ENCODE measurements at regions not wholly inside any gene's neighbourhood (a gene's known extent, or its start where the extent isn't known, plus 50 kb on each side); places are given as distances from the start of the nearest gene placed in this dataset.

- Histone ChIP-seq H3K4me3 (replicated peaks in 1 of 4; ENCODE audit: control extremely low read depth in 1 of 4, insufficient read depth in 1 of 4, low read depth in 3 of 4, low read length in 4 of 4) (no peak overlapping the region), H4K20me1 (ENCODE audit: control insufficient read depth, extremely low read depth, insufficient read depth, low read length) (no peaks in the 10 kb centered on the region), H2AFZ (ENCODE audit: low read length) (no peak overlapping the region), H3K9me3 (ENCODE audit: control insufficient read depth, insufficient read depth, low read depth, low read length) (no peaks in the 10 kb centered on the region), H3K79me2 (ENCODE audit: control insufficient read depth, insufficient read depth, low read length) (no peaks in the 10 kb centered on the region), H3K9ac (ENCODE audit: insufficient read depth, low read length) (no peak overlapping the region), H3K4me1 (ENCODE audit: control insufficient read depth, extremely low read depth, insufficient read depth, low read length) (no peaks in the 10 kb centered on the region), H3K27me3 (ENCODE audit: control insufficient read depth, insufficient read depth, low read length) (no peaks in the 10 kb centered on the region), H3K36me3 (ENCODE audit: control insufficient read depth, insufficient read depth, low read length) (no peaks in the 10 kb centered on the region), H3K27ac (ENCODE audit: insufficient read depth, low read length) (no peak overlapping the region), H3K4me2 (ENCODE audit: extremely low read depth, insufficient read depth, low read length) (no peak overlapping the region)
- no peak for DNase-seq (ENCODE audit: low read depth in 2 of 2)
- TF ChIP-seq, protein P1, sequence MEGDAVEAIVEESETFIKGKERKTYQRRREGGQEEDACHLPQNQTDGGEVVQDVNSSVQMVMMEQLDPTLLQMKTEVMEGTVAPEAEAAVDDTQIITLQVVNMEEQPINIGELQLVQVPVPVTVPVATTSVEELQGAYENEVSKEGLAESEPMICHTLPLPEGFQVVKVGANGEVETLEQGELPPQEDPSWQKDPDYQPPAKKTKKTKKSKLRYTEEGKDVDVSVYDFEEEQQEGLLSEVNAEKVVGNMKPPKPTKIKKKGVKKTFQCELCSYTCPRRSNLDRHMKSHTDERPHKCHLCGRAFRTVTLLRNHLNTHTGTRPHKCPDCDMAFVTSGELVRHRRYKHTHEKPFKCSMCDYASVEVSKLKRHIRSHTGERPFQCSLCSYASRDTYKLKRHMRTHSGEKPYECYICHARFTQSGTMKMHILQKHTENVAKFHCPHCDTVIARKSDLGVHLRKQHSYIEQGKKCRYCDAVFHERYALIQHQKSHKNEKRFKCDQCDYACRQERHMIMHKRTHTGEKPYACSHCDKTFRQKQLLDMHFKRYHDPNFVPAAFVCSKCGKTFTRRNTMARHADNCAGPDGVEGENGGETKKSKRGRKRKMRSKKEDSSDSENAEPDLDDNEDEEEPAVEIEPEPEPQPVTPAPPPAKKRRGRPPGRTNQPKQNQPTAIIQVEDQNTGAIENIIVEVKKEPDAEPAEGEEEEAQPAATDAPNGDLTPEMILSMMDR (conservative IDR thresholded peaks at IDR 0.05 in 1 of 2, IDR thresholded peaks at IDR 0.05 in 1 of 2; ENCODE audit: low read depth in 1 of 2, low read length in 2 of 2): no peak
- no peak for TF ChIP-seq EZH2 (IDR thresholded peaks at IDR 0.05; ENCODE audit: low read length, missing control alignments)
Measured at GRCh38 chr1:182283746-182284544, 107.6 kb downstream of the GLUL start.

DNA sequence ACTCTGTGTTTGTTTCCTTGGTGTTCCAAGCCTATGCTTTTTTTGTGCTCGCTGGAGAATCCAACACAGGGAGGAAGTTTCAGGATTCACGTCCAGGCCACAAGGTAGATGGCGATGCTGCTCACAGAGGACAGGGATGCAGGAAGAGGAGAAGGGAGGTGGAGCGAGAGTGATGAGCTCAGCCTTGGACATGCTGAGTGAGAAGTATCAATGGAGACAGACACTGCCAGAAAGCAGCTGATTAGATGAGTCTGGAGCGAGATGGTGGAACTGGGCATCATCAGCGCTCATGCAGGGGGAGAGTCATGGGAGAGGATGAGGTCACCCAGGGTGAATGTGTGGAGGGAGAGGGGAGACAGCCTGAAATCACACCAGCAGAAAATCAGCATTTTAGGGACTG, 110.0 kb downstream of the GLUL start:
- no peak overlapping the region for H3K4me3 ChIP-seq (replicated peaks in 1 of 4; ENCODE audit: control extremely low read depth in 1 of 4, insufficient read depth in 1 of 4, low read depth in 3 of 4, low read length in 4 of 4)
- H3K27me3 ChIP-seq (ENCODE audit: control insufficient read depth, insufficient read depth, low read length): no peaks in the 10 kb centered on the region
- no peaks in the 10 kb centered on the region for H3K4me1 ChIP-seq (ENCODE audit: control insufficient read depth, extremely low read depth, insufficient read depth, low read length)
- H3K27ac ChIP-seq (ENCODE audit: insufficient read depth, low read length): no peak overlapping the region
- no peak overlapping the region for H3K4me2 ChIP-seq (ENCODE audit: extremely low read depth, insufficient read depth, low read length)
- H3K9ac ChIP-seq (ENCODE audit: insufficient read depth, low read length): no peak overlapping the region
- no peaks in the 10 kb centered on the region for H3K9me3 ChIP-seq (ENCODE audit: control insufficient read depth, insufficient read depth, low read depth, low read length)
- H2AFZ ChIP-seq (ENCODE audit: low read length): no peak overlapping the region
- no peaks in the 10 kb centered on the region for H3K79me2 ChIP-seq (ENCODE audit: control insufficient read depth, insufficient read depth, low read length)
- H4K20me1 ChIP-seq (ENCODE audit: control insufficient read depth, extremely low read depth, insufficient read depth, low read length): no peaks in the 10 kb centered on the region
- no peaks in the 10 kb centered on the region for H3K36me3 ChIP-seq (ENCODE audit: control insufficient read depth, insufficient read depth, low read length)
- TF ChIP-seq, protein P1 (conservative IDR thresholded peaks at IDR 0.05 in 1 of 2, IDR thresholded peaks at IDR 0.05 in 1 of 2; ENCODE audit: low read depth in 1 of 2, low read length in 2 of 2): no peak
- TF ChIP-seq EZH2 (IDR thresholded peaks at IDR 0.05; ENCODE audit: low read length, missing control alignments): no peak
- DNase-seq (ENCODE audit: low read depth in 2 of 2): no peak

- H3K36me3 ChIP-seq (ENCODE audit: control insufficient read depth, insufficient read depth, low read length): no peaks in the 10 kb centered on the region
- H4K20me1 ChIP-seq (ENCODE audit: control insufficient read depth, extremely low read depth, insufficient read depth, low read length): no peaks in the 10 kb centered on the region
- no peaks in the 10 kb centered on the region for H3K4me1 ChIP-seq (ENCODE audit: control insufficient read depth, extremely low read depth, insufficient read depth, low read length)
- H3K27ac ChIP-seq (ENCODE audit: insufficient read depth, low read length): no peak overlapping the region
- no peak overlapping the region for H2AFZ ChIP-seq (ENCODE audit: low read length)
- no peaks in the 10 kb centered on the region for H3K9me3 ChIP-seq (ENCODE audit: control insufficient read depth, insufficient read depth, low read depth, low read length)
- DNase-seq (ENCODE audit: low read depth in 2 of 2): no peak
- no peak overlapping the region for H3K4me3 ChIP-seq (replicated peaks in 1 of 4; ENCODE audit: control extremely low read depth in 1 of 4, insufficient read depth in 1 of 4, low read depth in 3 of 4, low read length in 4 of 4)
- TF ChIP-seq, protein P1 (conservative IDR thresholded peaks at IDR 0.05 in 1 of 2, IDR thresholded peaks at IDR 0.05 in 1 of 2; ENCODE audit: low read depth in 1 of 2, low read length in 2 of 2): no peak
- H3K27me3 ChIP-seq (ENCODE audit: control insufficient read depth, insufficient read depth, low read length): no peaks in the 10 kb centered on the region
- H3K79me2 ChIP-seq (ENCODE audit: control insufficient read depth, insufficient read depth, low read length): no peaks in the 10 kb centered on the region
- H3K4me2 ChIP-seq (ENCODE audit: extremely low read depth, insufficient read depth, low read length): no peak overlapping the region
- no peak overlapping the region for H3K9ac ChIP-seq (ENCODE audit: insufficient read depth, low read length)
Measured at GRCh38 chr1:182280504-182280900, 111.1 kb downstream of the GLUL start.
